Stimulated activated CD4-positive, alpha-beta T cell treated with anti-CD3 and anti-CD28 coated beads, Interleukin-12 subunit alpha, Interleukin-12 subunit beta, amount 100 ng/mL, for 4 hours (primary cell): ENCODE measurements at regions not wholly inside any gene's neighbourhood (a gene's known extent, or its start where the extent isn't known, plus 50 kb on each side); places are given as distances from the start of the nearest gene placed in this dataset.
"Not testable (repeated sequence)": the region's sequence is repeated elsewhere in the genome, so short reads cannot be mapped to it uniquely, and the experiment has no call there.

Source experiments
- DNase-seq: peaks from one replicate; pipeline ENCODE4 v3.0.0-alpha.2; 2020

GRCh38 chr1:227411066-227411465 lies 92.8 kb upstream of the CDC42BPA start:
- no peak for DNase-seq

GRCh38 chr1:227406332-227406731 lies 88.0 kb upstream of the CDC42BPA start:
- not testable (repeated sequence) for DNase-seq

- no peak for DNase-seq
Measured at GRCh38 chr1:227403535-227403934, 85.2 kb upstream of the CDC42BPA start.

GRCh38 chr1:227401562-227402342 lies 83.5 kb upstream of the CDC42BPA start:
- no peak for DNase-seq

GRCh38 chr1:227399152-227399730 lies 80.9 kb upstream of the CDC42BPA start:
- no peak for DNase-seq

GRCh38 chr1:227397354-227397978 lies 79.2 kb upstream of the CDC42BPA start:
- no peak for DNase-seq

- DNase-seq, result no peak
Measured at GRCh38 chr1:227396539-227397353, 78.5 kb upstream of the CDC42BPA start.

GRCh38 chr1:227395426-227396028 lies 77.2 kb upstream of the CDC42BPA start:
- DNase-seq, result no peak

- no peak for DNase-seq
Measured at GRCh38 chr1:227392984-227393764, 74.9 kb upstream of the CDC42BPA start.

GRCh38 chr1:227391879-227392278 lies 73.6 kb upstream of the CDC42BPA start:
- DNase-seq, result no peak

- DNase-seq, result no peak
Measured at GRCh38 chr1:227391211-227391610, 72.9 kb upstream of the CDC42BPA start.

- no peak for DNase-seq
Measured at GRCh38 chr1:227390525-227390924, 72.2 kb upstream of the CDC42BPA start.

GRCh38 chr1:227388214-227389168 lies 70.2 kb upstream of the CDC42BPA start:
- DNase-seq, result no peak

GRCh38 chr1:227379555-227379892 lies 61.2 kb upstream of the CDC42BPA start:
- no peak for DNase-seq

GRCh38 chr1:227378871-227379554 lies 60.7 kb upstream of the CDC42BPA start:
- DNase-seq, result no peak

- no peak for DNase-seq
Measured at GRCh38 chr1:227378181-227378580, 59.9 kb upstream of the CDC42BPA start.

- no peak for DNase-seq
Measured at GRCh38 chr1:227374846-227375245, 56.6 kb upstream of the CDC42BPA start.

GRCh38 chr1:227372726-227373130 lies 54.4 kb upstream of the CDC42BPA start:
- DNase-seq, result no peak

- DNase-seq, result no peak
Measured at GRCh38 chr1:227370533-227371254, 52.4 kb upstream of the CDC42BPA start.
